Common myeloid progenitor, CD34-positive (primary cell): ENCODE measurements at regions not wholly inside any gene's neighbourhood (a gene's known extent, or its start where the extent isn't known, plus 50 kb on each side); places are given as distances from the start of the nearest gene placed in this dataset.

ENCODE experiments used
- CTCF ChIA-PET: fragments of 350-600 bp; sonication (Branson Sonifier 250); formaldehyde crosslinking; loops from one replicate; lab custom pipeline; 2021; ENCODE audit warnings: antibody characterized with exemption; lab: Charles Lee
- POLR2A ChIA-PET: fragments of 350-600 bp; sonication (Branson Sonifier 250); formaldehyde crosslinking; loops from one replicate; lab custom pipeline; 2021; ENCODE audit warnings: antibody characterized with exemption; lab: Charles Lee
- DNase-seq, 3 donors: peaks; one replicate each; pipeline versions ENCODE4 v3.0.0 to v3.0.0-alpha.2; 2013
- H3K27ac ChIP-seq, 2 experiments: 1 replicate in 1 of 2; 2 replicates in 1 of 2; pipeline ENCODE4 v1.7.0; 2013; ENCODE audit warnings: inconsistent platforms in 2 of 2, low read length in 2 of 2, mild to moderate bottlenecking in 2 of 2, low read depth in 1 of 2, moderate library complexity in 1 of 2; ENCODE audit not compliant: severe bottlenecking in 2 of 2, insufficient read depth in 1 of 2, poor library complexity in 1 of 2
- H3K27me3 ChIP-seq, 5 experiments: replicated peaks in 2 of 5; 1 replicate in 3 of 5; 2 replicates in 2 of 5; pipeline versions ENCODE4 v1.6.1 to v1.7.0; 2013; ENCODE audit warnings: low read length in 4 of 5, mild to moderate bottlenecking in 2 of 5, moderate library complexity in 2 of 5, inconsistent platforms in 1 of 5; ENCODE audit not compliant: insufficient read depth in 5 of 5, control insufficient read depth in 4 of 5
- H3K36me3 ChIP-seq, 4 experiments: 1 replicate in 2 of 4; 2 replicates in 2 of 4; pipeline versions ENCODE4 v1.6.1 to v1.7.0; 2013; ENCODE audit warnings: low read length in 3 of 4, control low read depth in 1 of 4, mild to moderate bottlenecking in 1 of 4; ENCODE audit not compliant: control insufficient read depth in 4 of 4, insufficient read depth in 4 of 4
- H3K4me1 ChIP-seq, 4 experiments: 1 replicate in 3 of 4; 2 replicates in 1 of 4; pipeline versions ENCODE4 v1.6.1 to v1.7.1; 2013; ENCODE audit warnings: low read length in 3 of 4, mild to moderate bottlenecking in 3 of 4, control low read depth in 1 of 4, inconsistent platforms in 1 of 4, moderate library complexity in 1 of 4; ENCODE audit not compliant: control insufficient read depth in 4 of 4, insufficient read depth in 4 of 4; ENCODE audit errors: control extremely low read depth in 1 of 4
- H3K4me3 ChIP-seq, 7 experiments: 1 replicate in 4 of 7; 2 replicates in 3 of 7; pipeline versions ENCODE4 v1.5.1 to v1.7.0; 2013; ENCODE audit warnings: mild to moderate bottlenecking in 7 of 7, low read length in 6 of 7, moderate library complexity in 6 of 7, inconsistent platforms in 2 of 7, low read depth in 2 of 7, control low read depth in 1 of 7; ENCODE audit not compliant: insufficient read depth in 4 of 7, control insufficient read depth in 1 of 7; ENCODE audit errors: extremely low read depth in 1 of 7
- H3K9me3 ChIP-seq, 5 experiments: 1 replicate in 4 of 5; 2 replicates in 1 of 5; pipeline versions ENCODE4 v1.6.1 to v1.7.1; 2013; ENCODE audit warnings: low read length in 4 of 5, mild to moderate bottlenecking in 2 of 5, inconsistent platforms in 1 of 5, low read depth in 1 of 5, moderate library complexity in 1 of 5; ENCODE audit not compliant: control insufficient read depth in 4 of 5, insufficient read depth in 2 of 5; ENCODE audit errors: control extremely low read depth in 1 of 5
- WGBS: methylation state at CpG from one replicate; pipeline ENCODE4 v1.1.5; 2013; ENCODE audit not compliant: insufficient coverage; 5-methylcytosine and 5-hydroxymethylcytosine counted together

GRCh38 chr4:123522081-123522480 is 125.5 kb downstream of the SPRY1 start:
- H3K4me1 ChIP-seq = peaks cover 0 to 2% (median 0%) of the 10 kb centered on the region in 4 experiments
- POLR2A ChIA-PET = no interaction called here
- DNase-seq = no peak
- H3K9me3 ChIP-seq = no peaks in the 10 kb centered on the region
- WGBS = 93% methylated on average over 3 of the region's 3 CpGs
- no peak overlapping the region for H3K4me3 ChIP-seq
- H3K27ac ChIP-seq = no peak overlapping the region
- no peaks in the 10 kb centered on the region for H3K36me3 ChIP-seq
- CTCF ChIA-PET = interaction anchor here (1.0 to 1.1 kb wide), 2 partner anchors 14 to 33 kb away, joined by 3 to 4 read pairs; no protein-coding TSS in a partner anchor
- H3K27me3 ChIP-seq = no peaks in the 10 kb centered on the region

GRCh38 chr4:123522646-123523045 is 126.1 kb downstream of the SPRY1 start:
- Histone ChIP-seq H3K4me1 (peaks cover 0 to 2% (median 0%) of the 10 kb centered on the region in 4 experiments), H3K27ac (no peak overlapping the region), H3K36me3 (no peaks in the 10 kb centered on the region), H3K27me3 (no peaks in the 10 kb centered on the region), H3K4me3 (no peak overlapping the region), H3K9me3 (no peaks in the 10 kb centered on the region)
- POLR2A ChIA-PET = no interaction called here
- 94% methylated on average over 2 of the region's 3 CpGs for WGBS
- DNase-seq = no peak
- CTCF ChIA-PET = interaction anchor here (0.6 to 1.9 kb wide), 4 partner anchors 14 to 106 kb away, joined by 3 to 7 read pairs (median 4); no protein-coding TSS in a partner anchor

GRCh38 chr4:123524958-123525628 is 128.5 kb downstream of the SPRY1 start:
- CTCF ChIA-PET = interaction anchor here (1.6 to 2.4 kb wide), 2 partner anchors 8 to 13 kb away, joined by 4 to 5 read pairs; no protein-coding TSS in a partner anchor
- 100% methylated on average over 3 of the region's 5 CpGs for WGBS
- Histone ChIP-seq H3K4me3 (no peak overlapping the region), H3K4me1 (peaks cover 0 to 2% (median 0%) of the 10 kb centered on the region in 4 experiments), H3K27ac (no peak overlapping the region), H3K27me3 (no peaks in the 10 kb centered on the region), H3K9me3 (no peaks in the 10 kb centered on the region), H3K36me3 (no peaks in the 10 kb centered on the region)
- POLR2A ChIA-PET = no interaction called here
- no peak for DNase-seq

GRCh38 chr4:123526511-123526910 is 129.9 kb downstream of the SPRY1 start:
- Histone ChIP-seq H3K27ac (no peak overlapping the region), H3K4me1 (peaks cover 0 to 2% (median 0%) of the 10 kb centered on the region in 4 experiments)

GRCh38 chr4:123528501-123529277 is 132.1 kb downstream of the SPRY1 start:
- peaks cover 0 to 2% (median 0%) of the 10 kb centered on the region in 4 experiments for H3K4me1 ChIP-seq
- H3K27me3 ChIP-seq = no peaks in the 10 kb centered on the region
- 100% methylated on average over 3 of the region's 3 CpGs for WGBS
- no peaks in the 10 kb centered on the region for H3K36me3 ChIP-seq
- H3K9me3 ChIP-seq = no peaks in the 10 kb centered on the region
- no peak for DNase-seq
- ChIA-PET POLR2A (interaction anchor here (0.7 kb wide), 1 partner anchor 1655 kb away, joined by 3 read pairs; no protein-coding TSS in a partner anchor), CTCF (interaction anchor here (1.1 to 2.4 kb wide), 2 partner anchors 10 to 20 kb away, joined by 3 to 10 read pairs; no protein-coding TSS in a partner anchor)
- no peak overlapping the region for H3K27ac ChIP-seq
- no peak overlapping the region for H3K4me3 ChIP-seq

More at GRCh38 chr4:123526511-123526910, 129.9 kb downstream of the SPRY1 start:
- Histone ChIP-seq H3K4me3 (no peak overlapping the region), H3K9me3 (no peaks in the 10 kb centered on the region), H3K27me3 (no peaks in the 10 kb centered on the region), H3K36me3 (no peaks in the 10 kb centered on the region)
- ChIA-PET CTCF (interaction anchor here (1.0 kb wide), 1 partner anchor 47 kb away, joined by 3 read pairs; no protein-coding TSS in a partner anchor), POLR2A (no interaction called here)
- no peak for DNase-seq
- no CpG with 5 or more reads among the region's 2 CpGs for WGBS

- WGBS = no CpG with 5 or more reads among the region's 2 CpGs
- H3K4me1 ChIP-seq = peaks cover 0 to 2% (median 0%) of the 10 kb centered on the region in 4 experiments
- ChIA-PET CTCF (interaction anchor here (1.1 to 2.4 kb wide), 3 partner anchors 10 to 20 kb away, joined by 3 to 10 read pairs (median 3); no protein-coding TSS in a partner anchor), POLR2A (interaction anchor here (0.7 kb wide), 1 partner anchor 1655 kb away, joined by 3 read pairs; no protein-coding TSS in a partner anchor)
- no peak overlapping the region for H3K27ac ChIP-seq
- peaks cover 0 to 4% (median 0%) of the 10 kb centered on the region in 5 experiments for H3K9me3 ChIP-seq
- no peak overlapping the region for H3K4me3 ChIP-seq
- no peak for DNase-seq
- no peaks in the 10 kb centered on the region for H3K36me3 ChIP-seq
- no peaks in the 10 kb centered on the region for H3K27me3 ChIP-seq
Observed at GRCh38 chr4:123529278-123529568, 132.6 kb downstream of the SPRY1 start.
